ENCODE measurements at regions not wholly inside any gene's neighbourhood (a gene's known extent, or its start where the extent isn't known, plus 50 kb on each side); places are given as distances from the start of the nearest gene placed in this dataset.

DNA sequence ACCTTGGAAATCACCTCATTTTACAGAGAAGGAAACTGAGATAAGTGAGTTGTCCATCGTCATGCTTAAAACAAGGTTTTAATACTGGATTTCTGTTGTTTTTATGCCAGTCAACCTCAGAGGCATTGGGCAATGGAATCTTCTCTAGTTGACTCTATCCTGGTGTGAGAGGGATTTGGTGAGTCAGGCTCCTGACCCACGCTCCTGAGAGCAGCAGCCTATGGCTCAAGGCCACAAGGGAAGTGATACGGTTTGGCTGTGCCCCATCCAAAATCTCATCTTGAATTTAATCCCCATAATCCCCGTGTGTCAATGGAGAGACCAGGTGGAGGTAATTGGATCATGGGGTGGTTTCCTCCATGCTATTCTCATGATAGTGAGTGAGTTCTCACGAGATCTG is 90.1 kb downstream of the TLR5 start (continued):
- TF ChIP-seq ATF3 (IDR thresholded peaks at IDR 0.05; ENCODE audit: insufficient read depth, low read depth, low read length) (no peak), CTBP2 (IDR thresholded peaks at IDR 0.05; ENCODE audit: borderline replicate concordance, insufficient read depth, insufficient read length, low read length) (no peak), POLR2AphosphoS5 (IDR thresholded peaks at IDR 0.05; ENCODE audit: low read depth, low read length) (no peak), SRF (IDR thresholded peaks at IDR 0.05; ENCODE audit: low read depth, low read length) (no peak), RBBP5 (IDR thresholded peaks at IDR 0.05; ENCODE audit: borderline replicate concordance, low read depth, low read length) (no peak)
